Esophagus muscularis mucosa (tissue), 4 donors: ENCODE measurements at regions not wholly inside any gene's neighbourhood (a gene's known extent, or its start where the extent isn't known, plus 50 kb on each side); places are given as distances from the start of the nearest gene placed in this dataset.

ENCODE experiments used
- DNase-seq: peaks from one replicate; pipeline ENCODE4 v3.0.0-alpha.2; 2017; ENCODE audit errors: extremely low spot score
- H3K27ac ChIP-seq, 4 donors: fragments of 200-600 bp; sonication (generic); replicated peaks in 1 of 4; 1 replicate in 3 of 4; 2 replicates in 1 of 4; pipeline ENCODE4 v1.5.1; 2016 to 2019; ENCODE audit warnings: mild to moderate bottlenecking in 1 of 4
- H3K27me3 ChIP-seq, 4 donors: fragments of 200-600 bp; sonication (generic); one replicate each; pipeline versions ENCODE4 v1.5.1 to v1.6.0; 2016 to 2019
- H3K36me3 ChIP-seq, 4 donors: fragments of 200-600 bp; sonication (generic); one replicate each; pipeline ENCODE4 v1.5.1; 2016 to 2019
- H3K4me1 ChIP-seq, 4 donors: fragments of 200-600 bp; sonication (generic); one replicate each; pipeline ENCODE4 v1.5.1; 2016 to 2019
- H3K4me3 ChIP-seq, 4 donors: fragments of 200-600 bp; sonication (generic); 1 replicate in 2 of 4; 2 replicates in 2 of 4; pipeline ENCODE4 v1.5.1; 2016 to 2019; ENCODE audit warnings: mild to moderate bottlenecking in 4 of 4, moderate library complexity in 1 of 4
- H3K9me3 ChIP-seq, 4 donors: fragments of 200-600 bp; sonication (generic); 1 replicate in 3 of 4; 2 replicates in 1 of 4; pipeline ENCODE4 v1.5.1; 2016 to 2019
- CTCF ChIP-seq, 3 experiments: fragments of 200-600 bp in 2 of 3; fragments of 450-650 bp in 1 of 3; sonication (generic) in 2 of 3; IDR thresholded peaks; one replicate each; pipeline ENCODE4 v1.5.1; 2017 to 2019; ENCODE audit warnings: antibody characterized with exemption in 3 of 3, mild to moderate bottlenecking in 2 of 3, moderate library complexity in 1 of 3
- EP300 ChIP-seq: sonication (generic); formaldehyde crosslinking; IDR thresholded peaks from one replicate; pipeline ENCODE4 v1.6.1; 2017; ENCODE audit warnings: antibody characterized with exemption
- POLR2A ChIP-seq: fragments of 450-650 bp; IDR thresholded peaks from one replicate; pipeline ENCODE4 v1.6.1; 2017; ENCODE audit warnings: antibody characterized with exemption, moderate library complexity, mild to moderate bottlenecking, low read depth
- POLR2AphosphoS5 ChIP-seq, 2 donors: sonication (generic); formaldehyde crosslinking; IDR thresholded peaks; one replicate each; pipeline ENCODE4 v1.6.1; 2017; ENCODE audit warnings: antibody characterized with exemption in 2 of 2
- WGBS: methylation state at CpG from one replicate; pipeline ENCODE4 v1.1.5; 2018; 5-methylcytosine and 5-hydroxymethylcytosine counted together
- intact Hi-C: fragments of 100-400 bp; cut with DNase I; formaldehyde crosslinking; loops from one replicate; pipeline ENCODE4 v1.15.1; 2023

- Histone ChIP-seq H3K27ac (no peak overlapping the region), H3K4me1 (no peaks in the 10 kb centered on the region), H3K27me3 (no peaks in the 10 kb centered on the region), H3K9me3 (no peaks in the 10 kb centered on the region), H3K4me3 (no peak overlapping the region), H3K36me3 (no peaks in the 10 kb centered on the region)
- intact Hi-C loops: no loop called here
- TF ChIP-seq POLR2AphosphoS5 (IDR thresholded peaks at IDR 0.05) (no peak), POLR2A (no peak), EP300 (no peak), CTCF (IDR thresholded peaks at IDR 0.05) (no peak)
- 90% methylated on average over 2 of the region's 2 CpGs for WGBS
- DNase-seq: no peak
These were observed 80.3 kb upstream of the PUDP start for GRCh38 chrX:7228226-7228625.

- intact Hi-C loops: no loop called here
- 59% methylated on average over 2 of the region's 2 CpGs for WGBS
- no peak for TF ChIP-seq POLR2AphosphoS5 (IDR thresholded peaks at IDR 0.05)
- DNase-seq: no peak
- Histone ChIP-seq H3K9me3 (no peaks in the 10 kb centered on the region), H3K27ac (no peak overlapping the region), H3K4me1 (no peaks in the 10 kb centered on the region), H3K4me3 (no peak overlapping the region), H3K36me3 (no peaks in the 10 kb centered on the region), H3K27me3 (no peaks in the 10 kb centered on the region)
These were observed 77.4 kb upstream of the PUDP start for GRCh38 chrX:7225338-7225737.

GRCh38 chrX:7223271-7223670 is 75.3 kb upstream of the PUDP start:
- no peak overlapping the region for H3K4me3 ChIP-seq
- no peak for DNase-seq
- H3K4me1 ChIP-seq: no peaks in the 10 kb centered on the region
- intact Hi-C loops: no loop called here
- H3K9me3 ChIP-seq: no peaks in the 10 kb centered on the region
- H3K27me3 ChIP-seq: no peaks in the 10 kb centered on the region
- WGBS: 89% methylated on average over 2 of the region's 2 CpGs
- no peak overlapping the region for H3K27ac ChIP-seq
- no peak for TF ChIP-seq POLR2AphosphoS5 (IDR thresholded peaks at IDR 0.05)
- TF ChIP-seq EP300: no peak
- TF ChIP-seq CTCF (IDR thresholded peaks at IDR 0.05): no peak
- TF ChIP-seq POLR2A: no peak
- H3K36me3 ChIP-seq: no peaks in the 10 kb centered on the region

GRCh38 chrX:7220121-7220520 is 72.2 kb upstream of the PUDP start:
- Histone ChIP-seq H3K27me3 (no peaks in the 10 kb centered on the region), H3K36me3 (no peaks in the 10 kb centered on the region), H3K4me1 (no peaks in the 10 kb centered on the region), H3K9me3 (no peaks in the 10 kb centered on the region), H3K27ac (no peak overlapping the region), H3K4me3 (no peak overlapping the region)
- WGBS: 80% methylated on average over 10 of the region's 10 CpGs
- TF ChIP-seq POLR2AphosphoS5 (IDR thresholded peaks at IDR 0.05) (no peak), CTCF (IDR thresholded peaks at IDR 0.05) (no peak), EP300 (no peak), POLR2A (no peak)
- no peak for DNase-seq
- intact Hi-C loops: no loop called here

- Histone ChIP-seq H3K9me3 (no peaks in the 10 kb centered on the region), H3K4me1 (no peaks in the 10 kb centered on the region), H3K36me3 (no peaks in the 10 kb centered on the region), H3K27me3 (no peaks in the 10 kb centered on the region), H3K27ac (no peak overlapping the region), H3K4me3 (no peak overlapping the region)
- WGBS: 58% methylated on average over 7 of the region's 7 CpGs
- TF ChIP-seq EP300: no peak
- TF ChIP-seq POLR2AphosphoS5 (IDR thresholded peaks at IDR 0.05): no peak
- no peak for TF ChIP-seq CTCF (IDR thresholded peaks at IDR 0.05)
- TF ChIP-seq POLR2A: no peak
- DNase-seq: no peak
- intact Hi-C loops: no loop called here
These were observed 71.3 kb upstream of the PUDP start for GRCh38 chrX:7219153-7219705.
